Kidney (tissue), 13 donors: ENCODE measurements at regions not wholly inside any gene's neighbourhood (a gene's known extent, or its start where the extent isn't known, plus 50 kb on each side); places are given as distances from the start of the nearest gene placed in this dataset.

ENCODE experiments used
- DNase-seq, 5 donors: peaks; one replicate each; pipeline ENCODE4 v3.0.0-alpha.2; 2013 to 2020
- FAIRE-seq: peaks from 2 replicates; lab custom pipeline; 2012; peaks lifted over from hg19 to GRCh38; lab: Jason Lieb, UNC
- H3K27ac ChIP-seq, 2 donors: one replicate each; pipeline ENCODE4 v1.7.0; 2013; ENCODE audit warnings: low read depth in 2 of 2, low read length in 2 of 2, inconsistent platforms in 1 of 2
- H3K27me3 ChIP-seq: one replicate; pipeline ENCODE4 v1.7.1; 2013; ENCODE audit warnings: low read length, inconsistent platforms; ENCODE audit not compliant: control insufficient read depth, insufficient read depth
- H3K36me3 ChIP-seq, 3 donors: one replicate each; pipeline versions ENCODE4 v1.7.0 to v1.7.1; 2013; ENCODE audit warnings: low read length in 3 of 3, control low read depth in 1 of 3, inconsistent platforms in 1 of 3; ENCODE audit not compliant: insufficient read depth in 3 of 3, control insufficient read depth in 2 of 3
- H3K4me1 ChIP-seq, 3 donors: one replicate each; pipeline versions ENCODE4 v1.7.0 to v1.7.1; 2013; ENCODE audit warnings: low read length in 3 of 3, inconsistent platforms in 1 of 3, low read depth in 1 of 3; ENCODE audit not compliant: control insufficient read depth in 2 of 3, insufficient read depth in 2 of 3
- H3K4me3 ChIP-seq, 3 donors: one replicate each; pipeline versions ENCODE4 v1.7.0 to v1.8.1; 2013; ENCODE audit warnings: low read length in 3 of 3, control low read depth in 1 of 3, inconsistent platforms in 1 of 3
- H3K9ac ChIP-seq, 3 donors: one replicate each; pipeline versions ENCODE4 v1.7.0 to v1.7.1; 2013; ENCODE audit warnings: low read length in 3 of 3, control low read depth in 1 of 3, inconsistent platforms in 1 of 3
- H3K9me3 ChIP-seq, 3 donors: one replicate each; pipeline versions ENCODE4 v1.7.0 to v1.7.1; 2013; ENCODE audit warnings: low read length in 3 of 3, control low read depth in 1 of 3, inconsistent platforms in 1 of 3; ENCODE audit not compliant: control insufficient read depth in 2 of 3, insufficient read depth in 1 of 3
- CTCF ChIP-seq: IDR thresholded peaks from 3 replicates; pipeline ENCODE4 v1.5.1; 2012; ENCODE audit warnings: mild to moderate bottlenecking, moderate library complexity, borderline replicate concordance; ENCODE audit not compliant: insufficient read depth; ENCODE audit errors: extremely low read depth
- intact Hi-C: fragments of 100-400 bp; cut with DNase I; formaldehyde crosslinking; loops from one replicate; pipeline ENCODE4 v1.11.1; 2022
- donor health status: control.
- donor health status: control.
- donor health status: control.
- donor health status: control.
- donor health status: control.
- donor health status: DM: yes; HTN: yes; CAD: no.
- donor health status: Normal renal cell carcinoma (clear cell type).

GRCh38 chr17:74146196-74146595 is 57.3 kb upstream of the RPL38 start:
- Histone ChIP-seq H3K4me1 (no peaks in the 10 kb centered on the region), H3K9ac (no peak overlapping the region), H3K27me3 (no peaks in the 10 kb centered on the region), H3K36me3 (no peaks in the 10 kb centered on the region), H3K27ac (no peak overlapping the region), H3K4me3 (no peak overlapping the region), H3K9me3 (peaks cover 0 to 18% (median 4%) of the 10 kb centered on the region in 3 donors)
- TF ChIP-seq CTCF: no peak
- DNase-seq: no peak
- intact Hi-C loops: no loop called here
- no peak for FAIRE-seq

- Histone ChIP-seq H3K4me3 (no peak overlapping the region), H3K27ac (no peak overlapping the region), H3K36me3 (no peaks in the 10 kb centered on the region), H3K4me1 (no peaks in the 10 kb centered on the region), H3K27me3 (no peaks in the 10 kb centered on the region), H3K9ac (no peak overlapping the region), H3K9me3 (peaks cover 0 to 12% (median 0%) of the 10 kb centered on the region in 3 donors)
- no peak for TF ChIP-seq CTCF
- intact Hi-C loops: no loop called here
- DNase-seq (peak in 2 of 5 donors; percentile 12 to 35), FAIRE-seq (no peak)
Observed at GRCh38 chr17:74147056-74147835, 56.2 kb upstream of the RPL38 start.

- no peaks in the 10 kb centered on the region for H3K4me1 ChIP-seq
- TF ChIP-seq CTCF: no peak
- no peak overlapping the region for H3K4me3 ChIP-seq
- no peak for FAIRE-seq
- no peak overlapping the region for H3K9ac ChIP-seq
- peak in 1 of 5 donors; percentile 13 for DNase-seq
- H3K9me3 ChIP-seq: peaks cover 0 to 5% (median 0%) of the 10 kb centered on the region in 3 donors
- intact Hi-C loops: no loop called here
- H3K27ac ChIP-seq: no peak overlapping the region
- no peaks in the 10 kb centered on the region for H3K27me3 ChIP-seq
- H3K36me3 ChIP-seq: no peaks in the 10 kb centered on the region
Observed at GRCh38 chr17:74147966-74148365, 55.5 kb upstream of the RPL38 start.
